HEK293 (cell line): ENCODE measurements at regions not wholly inside any gene's neighbourhood (a gene's known extent, or its start where the extent isn't known, plus 50 kb on each side); places are given as distances from the start of the nearest gene placed in this dataset.

ENCODE experiments used
- CTCF ChIA-PET: fragments of 350-600 bp; formaldehyde crosslinking; extraction: SDS; loops from one replicate; lab custom pipeline; 2021; ENCODE audit warnings: antibody characterized with exemption; lab: Yijun Ruan, JAX
- POLR2A ChIA-PET: fragments of 300-600 bp; formaldehyde crosslinking; extraction: SDS; loops from one replicate; lab custom pipeline; 2020; ENCODE audit warnings: antibody characterized with exemption, inconsistent platforms; lab: Yijun Ruan, JAX
- H3K27ac ChIP-seq: fragments of 200-500 bp; sonication (Bioruptor generic); 2 replicates; pipeline ENCODE4 v1.5.1; 2014; ENCODE audit warnings: low read depth, low read length, control low read depth, inconsistent platforms; ENCODE audit errors: extremely low read depth
- H3K36me3 ChIP-seq, 2 experiments: fragments of 200-500 bp in 1 of 2; sonication (Bioruptor generic) in 1 of 2; 1 replicate in 1 of 2; 2 replicates in 1 of 2; pipeline ENCODE4 v1.5.1; 2014 to 2017; ENCODE audit warnings: inconsistent platforms in 2 of 2, low read length in 2 of 2; ENCODE audit not compliant: control insufficient read depth in 2 of 2, insufficient read depth in 1 of 2
- H3K4me1 ChIP-seq: fragments of 200-500 bp; sonication (Bioruptor generic); 2 replicates; pipeline ENCODE4 v1.5.1; 2014; ENCODE audit warnings: mild to moderate bottlenecking, low read length, inconsistent platforms; ENCODE audit not compliant: control insufficient read depth, insufficient read depth
- H3K4me3 ChIP-seq: 2 replicates; pipeline ENCODE4 v1.5.1; 2011; ENCODE audit warnings: low read depth, mild to moderate bottlenecking, control low read depth, low read length, moderate library complexity
- H3K9me3 ChIP-seq: fragments of 200-500 bp; sonication (Bioruptor generic); 2 replicates; pipeline ENCODE4 v1.5.1; 2014; ENCODE audit warnings: low read depth, low read length, inconsistent platforms; ENCODE audit not compliant: control insufficient read depth, insufficient read depth
- GLIS2 ChIP-seq: fragments of 450-650 bp; formaldehyde crosslinking; IDR thresholded peaks from 2 replicates; pipeline ENCODE4 v1.5.1; 2016; ENCODE audit warnings: missing biosample characterization, missing genetic modification characterization
- HOXC10 ChIP-seq: sonication (generic); formaldehyde crosslinking; IDR thresholded peaks from 2 replicates; pipeline ENCODE4 v1.8.1; 2023; ENCODE audit warnings: mild to moderate bottlenecking, missing genetic modification reagents
- HOXD13 ChIP-seq: sonication (generic); formaldehyde crosslinking; IDR thresholded peaks from 2 replicates; pipeline ENCODE4 v1.8.0; 2022; ENCODE audit warnings: missing genetic modification reagents, borderline replicate concordance
- SP2 ChIP-seq: fragments of 450-650 bp; formaldehyde crosslinking; IDR thresholded peaks from 2 replicates; pipeline ENCODE4 v1.5.1; 2016; ENCODE audit warnings: missing biosample characterization, missing genetic modification characterization
- SP7 ChIP-seq: fragments of 450-650 bp; formaldehyde crosslinking; IDR thresholded peaks from 2 replicates; pipeline ENCODE4 v1.5.1; 2016; ENCODE audit warnings: missing biosample characterization, missing genetic modification characterization
- ZNF248 ChIP-seq: fragments of 450-650 bp; formaldehyde crosslinking; IDR thresholded peaks from 2 replicates; pipeline ENCODE4 v1.5.1; 2017; ENCODE audit warnings: missing biosample characterization, missing genetic modification characterization
- ZNF324 ChIP-seq: fragments of 450-650 bp; formaldehyde crosslinking; IDR thresholded peaks from 2 replicates; pipeline ENCODE4 v1.5.1; 2016; ENCODE audit warnings: missing biosample characterization, missing genetic modification characterization
- ZNF335 ChIP-seq: fragments of 450-650 bp; formaldehyde crosslinking; conservative IDR thresholded peaks from 2 replicates; pipeline ENCODE4 v1.5.1; 2016; ENCODE audit warnings: missing biosample characterization, missing genetic modification characterization
- ZNF391 ChIP-seq: fragments of 450-650 bp; formaldehyde crosslinking; IDR thresholded peaks from 2 replicates; pipeline ENCODE4 v1.5.1; 2016; ENCODE audit warnings: low read depth, missing biosample characterization, missing genetic modification characterization, borderline replicate concordance
- ZNF394 ChIP-seq: fragments of 450-650 bp; formaldehyde crosslinking; IDR thresholded peaks from 2 replicates; pipeline ENCODE4 v1.5.1; 2016; ENCODE audit warnings: missing biosample characterization, missing genetic modification characterization, mild to moderate bottlenecking, moderate library complexity, borderline replicate concordance
- ZNF404 ChIP-seq: fragments of 450-650 bp; formaldehyde crosslinking; IDR thresholded peaks from 2 replicates; pipeline ENCODE4 v1.5.1; 2017; ENCODE audit warnings: missing biosample characterization, missing genetic modification characterization
- ZNF416 ChIP-seq: fragments of 450-650 bp; formaldehyde crosslinking; IDR thresholded peaks from 2 replicates; pipeline ENCODE4 v1.5.1; 2016; ENCODE audit warnings: missing biosample characterization, missing genetic modification characterization
- ZNF426 ChIP-seq: fragments of 450-650 bp; formaldehyde crosslinking; IDR thresholded peaks from 2 replicates; pipeline ENCODE4 v1.5.1; 2017; ENCODE audit warnings: missing biosample characterization, missing genetic modification characterization, mild to moderate bottlenecking, inconsistent platforms, moderate library complexity
- ZNF521 ChIP-seq: fragments of 450-650 bp; formaldehyde crosslinking; IDR thresholded peaks from 2 replicates; pipeline ENCODE4 v1.5.1; 2017; ENCODE audit warnings: missing biosample characterization, mild to moderate bottlenecking, missing genetic modification characterization
- ZNF561 ChIP-seq: fragments of 450-650 bp; IDR thresholded peaks from 2 replicates; pipeline ENCODE4 v1.5.1; 2018; ENCODE audit warnings: missing biosample characterization, missing genetic modification characterization, borderline replicate concordance
- ZNF624 ChIP-seq: fragments of 450-650 bp; formaldehyde crosslinking; IDR thresholded peaks from 2 replicates; pipeline ENCODE4 v1.5.1; 2017; ENCODE audit warnings: missing biosample characterization, missing genetic modification characterization
- ZNF670 ChIP-seq: fragments of 450-650 bp; formaldehyde crosslinking; IDR thresholded peaks from 2 replicates; pipeline ENCODE4 v1.5.1; 2016; ENCODE audit warnings: missing biosample characterization, missing genetic modification characterization, low read depth
- ZNF707 ChIP-seq: fragments of 450-650 bp; formaldehyde crosslinking; IDR thresholded peaks from 2 replicates; pipeline ENCODE4 v1.5.1; 2016; ENCODE audit warnings: missing biosample characterization, missing genetic modification characterization
- ZNF768 ChIP-seq: fragments of 450-650 bp; formaldehyde crosslinking; IDR thresholded peaks from 2 replicates; pipeline ENCODE4 v1.5.1; 2018; ENCODE audit warnings: missing biosample characterization, mild to moderate bottlenecking, missing genetic modification characterization
- TF ChIP-seq, protein P1 (sequence below): IDR thresholded peaks from 2 replicates; pipeline ENCODE4 v1.6.1; 2011; ENCODE audit warnings: mild to moderate bottlenecking, low read depth, low read length, borderline replicate concordance
- TF ChIP-seq, protein P2 (sequence below): fragments of 450-650 bp; formaldehyde crosslinking; IDR thresholded peaks from 2 replicates; pipeline ENCODE4 v1.5.1; 2016; ENCODE audit warnings: missing biosample characterization, missing genetic modification characterization
- TF ChIP-seq, protein P3 (sequence below): fragments of 450-650 bp; formaldehyde crosslinking; IDR thresholded peaks from 2 replicates; pipeline ENCODE4 v1.5.1; 2016; ENCODE audit warnings: missing biosample characterization, missing genetic modification characterization
- TF ChIP-seq, protein P4 (sequence below): fragments of 450-650 bp; formaldehyde crosslinking; IDR thresholded peaks from 2 replicates; pipeline ENCODE4 v1.5.1; 2016; ENCODE audit warnings: missing biosample characterization, missing genetic modification characterization
- TF ChIP-seq, protein P5 (sequence below): fragments of 450-650 bp; IDR thresholded peaks from 2 replicates; pipeline ENCODE4 v1.5.1; 2018; ENCODE audit warnings: missing biosample characterization, mild to moderate bottlenecking, missing genetic modification characterization

DNA sequence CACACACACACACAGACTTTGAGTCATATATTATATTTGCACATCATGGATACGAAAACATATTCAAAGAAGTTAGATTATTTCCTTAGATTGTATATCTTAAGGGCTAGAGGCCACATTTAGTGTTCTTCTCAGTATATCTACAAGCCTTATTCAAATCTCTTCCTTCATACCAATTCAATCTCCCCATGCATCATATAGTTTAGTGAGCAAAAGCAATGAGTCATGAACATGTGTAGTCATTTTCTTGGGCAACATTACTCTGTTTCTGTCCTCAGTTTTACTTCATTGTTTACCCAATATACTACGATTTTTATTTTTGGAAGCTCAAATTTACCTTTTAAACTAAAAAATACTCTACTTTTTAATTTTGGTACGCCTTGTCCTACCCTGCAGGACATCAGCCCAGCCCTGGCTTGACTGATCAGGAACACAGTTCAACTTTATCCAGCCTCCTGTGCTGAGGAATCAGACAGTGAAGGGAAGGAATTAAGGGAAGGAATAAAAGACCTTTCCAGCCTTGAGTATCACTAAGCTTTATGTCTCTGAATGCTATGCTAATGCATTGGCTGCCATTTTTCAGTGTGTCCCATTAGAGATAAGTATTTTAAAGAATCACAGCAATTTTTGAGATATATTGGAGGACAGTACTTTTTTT lies 101.7 kb upstream of the FST start:
- Histone ChIP-seq H3K27ac (no peak overlapping the region), H3K9me3 (no peaks in the 10 kb centered on the region), H3K4me1 (no peaks in the 10 kb centered on the region), H3K4me3 (no peak overlapping the region), H3K36me3 (no peaks in the 10 kb centered on the region)
- CTCF ChIA-PET = no interaction called here
- POLR2A ChIA-PET = no interaction called here
- no peak for TF ChIP-seq SP2
- TF ChIP-seq ZNF561 = no peak
- TF ChIP-seq HOXC10 (CRISPR knock-in tag) = no peak
- no peak for TF ChIP-seq ZNF624
- no peak for TF ChIP-seq ZNF404
- no peak for TF ChIP-seq ZNF521 (tag by site-specific recombination)
- no peak for TF ChIP-seq ZNF768 (tag by site-specific recombination)
- no peak for TF ChIP-seq ZNF335 (tag by site-specific recombination)
- TF ChIP-seq, protein P1, sequence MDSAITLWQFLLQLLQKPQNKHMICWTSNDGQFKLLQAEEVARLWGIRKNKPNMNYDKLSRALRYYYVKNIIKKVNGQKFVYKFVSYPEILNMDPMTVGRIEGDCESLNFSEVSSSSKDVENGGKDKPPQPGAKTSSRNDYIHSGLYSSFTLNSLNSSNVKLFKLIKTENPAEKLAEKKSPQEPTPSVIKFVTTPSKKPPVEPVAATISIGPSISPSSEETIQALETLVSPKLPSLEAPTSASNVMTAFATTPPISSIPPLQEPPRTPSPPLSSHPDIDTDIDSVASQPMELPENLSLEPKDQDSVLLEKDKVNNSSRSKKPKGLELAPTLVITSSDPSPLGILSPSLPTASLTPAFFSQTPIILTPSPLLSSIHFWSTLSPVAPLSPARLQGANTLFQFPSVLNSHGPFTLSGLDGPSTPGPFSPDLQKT = no peak
- TF ChIP-seq ZNF248 (tag by site-specific recombination) = no peak
- no peak for TF ChIP-seq SP7 (tag by site-specific recombination)
- TF ChIP-seq ZNF416 (tag by site-specific recombination) = no peak
- no peak for TF ChIP-seq ZNF707
- TF ChIP-seq, protein P2, sequence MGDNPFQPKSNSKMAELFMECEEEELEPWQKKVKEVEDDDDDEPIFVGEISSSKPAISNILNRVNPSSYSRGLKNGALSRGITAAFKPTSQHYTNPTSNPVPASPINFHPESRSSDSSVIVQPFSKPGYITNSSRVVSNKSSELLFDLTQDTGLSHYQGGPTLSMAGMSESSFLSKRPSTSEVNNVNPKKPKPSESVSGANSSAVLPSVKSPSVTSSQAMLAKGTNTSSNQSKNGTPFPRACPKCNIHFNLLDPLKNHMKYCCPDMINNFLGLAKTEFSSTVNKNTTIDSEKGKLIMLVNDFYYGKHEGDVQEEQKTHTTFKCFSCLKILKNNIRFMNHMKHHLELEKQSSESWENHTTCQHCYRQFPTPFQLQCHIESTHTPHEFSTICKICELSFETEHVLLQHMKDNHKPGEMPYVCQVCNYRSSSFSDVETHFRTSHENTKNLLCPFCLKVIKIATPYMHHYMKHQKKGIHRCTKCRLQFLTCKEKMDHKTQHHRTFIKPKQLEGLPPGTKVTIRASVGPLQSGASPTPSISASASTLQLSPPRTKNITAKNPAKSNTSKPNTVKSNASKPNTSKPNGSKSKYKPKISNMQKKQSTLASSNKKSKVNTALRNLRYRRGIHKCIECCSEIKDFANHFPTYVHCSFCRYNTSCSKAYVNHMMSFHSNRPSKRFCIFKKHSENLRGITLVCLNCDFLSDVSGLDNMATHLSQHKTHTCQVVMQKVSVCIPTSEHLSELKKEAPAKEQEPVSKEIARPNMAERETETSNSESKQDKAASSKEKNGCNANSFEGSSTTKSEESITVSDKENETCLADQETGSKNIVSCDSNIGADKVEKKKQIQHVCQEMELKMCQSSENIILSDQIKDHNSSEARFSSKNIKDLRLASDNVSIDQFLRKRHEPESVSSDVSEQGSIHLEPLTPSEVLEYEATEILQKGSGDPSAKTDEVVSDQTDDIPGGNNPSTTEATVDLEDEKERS (tag by site-specific recombination) = no peak
- no peak for TF ChIP-seq GLIS2 (tag by site-specific recombination)
- TF ChIP-seq ZNF394 = no peak

DNA sequence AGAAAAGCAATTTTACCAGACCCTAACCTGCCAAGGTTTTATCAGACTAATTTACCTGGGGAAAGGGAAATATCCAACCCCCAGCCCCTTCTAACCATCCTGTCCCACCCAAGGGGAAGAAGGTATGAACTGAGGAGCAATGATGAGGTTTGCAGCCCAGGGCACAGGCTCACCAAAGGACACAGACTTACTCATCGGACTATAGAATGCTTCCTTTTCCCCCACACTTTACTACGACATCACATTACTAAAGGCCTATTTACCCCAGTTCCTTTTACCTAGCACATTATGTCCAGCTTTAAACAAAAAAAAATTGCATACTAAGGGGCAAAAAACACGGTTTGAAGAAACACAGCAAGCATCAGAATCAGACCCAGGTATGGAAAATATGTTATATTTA lies 94.1 kb upstream of the FST start:
- TF ChIP-seq ZNF768 (tag by site-specific recombination) (no peak), HOXD13 (CRISPR knock-in tag) (no peak), ZNF324 (no peak), ZNF426 (no peak), ZNF391 (tag by site-specific recombination) (no peak), ZNF670 (no peak)
- TF ChIP-seq, protein P3, sequence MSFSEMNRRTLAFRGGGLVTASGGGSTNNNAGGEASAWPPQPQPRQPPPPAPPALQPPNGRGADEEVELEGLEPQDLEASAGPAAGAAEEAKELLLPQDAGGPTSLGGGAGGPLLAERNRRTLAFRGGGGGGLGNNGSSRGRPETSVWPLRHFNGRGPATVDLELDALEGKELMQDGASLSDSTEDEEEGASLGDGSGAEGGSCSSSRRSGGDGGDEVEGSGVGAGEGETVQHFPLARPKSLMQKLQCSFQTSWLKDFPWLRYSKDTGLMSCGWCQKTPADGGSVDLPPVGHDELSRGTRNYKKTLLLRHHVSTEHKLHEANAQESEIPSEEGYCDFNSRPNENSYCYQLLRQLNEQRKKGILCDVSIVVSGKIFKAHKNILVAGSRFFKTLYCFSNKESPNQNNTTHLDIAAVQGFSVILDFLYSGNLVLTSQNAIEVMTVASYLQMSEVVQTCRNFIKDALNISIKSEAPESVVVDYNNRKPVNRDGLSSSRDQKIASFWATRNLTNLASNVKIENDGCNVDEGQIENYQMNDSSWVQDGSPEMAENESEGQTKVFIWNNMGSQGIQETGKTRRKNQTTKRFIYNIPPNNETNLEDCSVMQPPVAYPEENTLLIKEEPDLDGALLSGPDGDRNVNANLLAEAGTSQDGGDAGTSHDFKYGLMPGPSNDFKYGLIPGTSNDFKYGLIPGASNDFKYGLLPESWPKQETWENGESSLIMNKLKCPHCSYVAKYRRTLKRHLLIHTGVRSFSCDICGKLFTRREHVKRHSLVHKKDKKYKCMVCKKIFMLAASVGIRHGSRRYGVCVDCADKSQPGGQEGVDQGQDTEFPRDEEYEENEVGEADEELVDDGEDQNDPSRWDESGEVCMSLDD (tag by site-specific recombination) = no peak
- TF ChIP-seq, protein P4, sequence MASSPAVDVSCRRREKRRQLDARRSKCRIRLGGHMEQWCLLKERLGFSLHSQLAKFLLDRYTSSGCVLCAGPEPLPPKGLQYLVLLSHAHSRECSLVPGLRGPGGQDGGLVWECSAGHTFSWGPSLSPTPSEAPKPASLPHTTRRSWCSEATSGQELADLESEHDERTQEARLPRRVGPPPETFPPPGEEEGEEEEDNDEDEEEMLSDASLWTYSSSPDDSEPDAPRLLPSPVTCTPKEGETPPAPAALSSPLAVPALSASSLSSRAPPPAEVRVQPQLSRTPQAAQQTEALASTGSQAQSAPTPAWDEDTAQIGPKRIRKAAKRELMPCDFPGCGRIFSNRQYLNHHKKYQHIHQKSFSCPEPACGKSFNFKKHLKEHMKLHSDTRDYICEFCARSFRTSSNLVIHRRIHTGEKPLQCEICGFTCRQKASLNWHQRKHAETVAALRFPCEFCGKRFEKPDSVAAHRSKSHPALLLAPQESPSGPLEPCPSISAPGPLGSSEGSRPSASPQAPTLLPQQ (tag by site-specific recombination) = no peak
- TF ChIP-seq, protein P5, sequence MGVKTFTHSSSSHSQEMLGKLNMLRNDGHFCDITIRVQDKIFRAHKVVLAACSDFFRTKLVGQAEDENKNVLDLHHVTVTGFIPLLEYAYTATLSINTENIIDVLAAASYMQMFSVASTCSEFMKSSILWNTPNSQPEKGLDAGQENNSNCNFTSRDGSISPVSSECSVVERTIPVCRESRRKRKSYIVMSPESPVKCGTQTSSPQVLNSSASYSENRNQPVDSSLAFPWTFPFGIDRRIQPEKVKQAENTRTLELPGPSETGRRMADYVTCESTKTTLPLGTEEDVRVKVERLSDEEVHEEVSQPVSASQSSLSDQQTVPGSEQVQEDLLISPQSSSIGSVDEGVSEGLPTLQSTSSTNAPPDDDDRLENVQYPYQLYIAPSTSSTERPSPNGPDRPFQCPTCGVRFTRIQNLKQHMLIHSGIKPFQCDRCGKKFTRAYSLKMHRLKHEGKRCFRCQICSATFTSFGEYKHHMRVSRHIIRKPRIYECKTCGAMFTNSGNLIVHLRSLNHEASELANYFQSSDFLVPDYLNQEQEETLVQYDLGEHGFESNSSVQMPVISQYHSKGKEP = no peak

More for the DNA sequence above, 94.1 kb upstream of the FST start:
- ChIA-PET POLR2A (no interaction called here), CTCF (no interaction called here)
- H3K36me3 ChIP-seq = no peaks in the 10 kb centered on the region
- H3K27ac ChIP-seq = no peak overlapping the region
- no peaks in the 10 kb centered on the region for H3K9me3 ChIP-seq
- H3K4me3 ChIP-seq = no peak overlapping the region
- no peaks in the 10 kb centered on the region for H3K4me1 ChIP-seq
